ENCODE measurements at regions not wholly inside any gene's neighbourhood (a gene's known extent, or its start where the extent isn't known, plus 50 kb on each side); places are given as distances from the start of the nearest gene placed in this dataset.

DNA sequence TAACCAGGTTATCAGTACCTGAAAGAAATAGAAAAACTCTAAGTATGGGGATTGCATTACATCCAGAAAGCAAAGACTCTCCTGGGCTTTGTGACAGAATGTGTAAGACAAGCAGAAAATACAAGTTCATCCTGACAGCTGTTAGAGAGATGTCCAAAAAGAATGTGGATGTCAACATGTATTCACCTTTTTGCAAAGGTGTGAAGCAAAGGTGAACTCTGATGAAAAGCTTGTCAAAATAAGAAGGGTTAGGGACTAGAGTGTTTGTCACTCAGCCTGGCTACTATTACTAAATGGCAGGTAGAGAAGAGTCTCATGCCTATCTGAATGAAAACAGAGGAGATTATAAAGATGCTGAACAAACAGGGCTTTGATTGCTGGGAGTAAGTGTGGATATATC is 527.6 kb upstream of the CA10 start:
- ChIA-PET POLR2A (no interaction called here), CTCF (no interaction called here)
- Histone ChIP-seq H3K4me1 (ENCODE audit: control insufficient read depth, insufficient read depth, low read length) (no peaks in the 10 kb centered on the region), H3K27ac (ENCODE audit: extremely low read depth, low read depth, low read length) (no peak overlapping the region), H3K9me3 (ENCODE audit: control insufficient read depth, insufficient read depth, low read depth, low read length) (no peaks in the 10 kb centered on the region), H3K4me3 (ENCODE audit: low read depth, low read length) (no peak overlapping the region), H3K36me3 (ENCODE audit: control insufficient read depth in 2 of 2, insufficient read depth in 1 of 2, low read length in 2 of 2) (no peaks in the 10 kb centered on the region)
- TF ChIP-seq ZNF221 (tag by site-specific recombination; IDR thresholded peaks at IDR 0.05; ENCODE audit: borderline replicate concordance) (no peak), ZNF792 (tag by site-specific recombination; IDR thresholded peaks at IDR 0.05) (no peak), ZNF398 (tag by site-specific recombination; IDR thresholded peaks at IDR 0.05) (no peak), GLI4 (tag by site-specific recombination; IDR thresholded peaks at IDR 0.05) (no peak), ZNF837 (tag by site-specific recombination; IDR thresholded peaks at IDR 0.05) (no peak), ZNF501 (tag by site-specific recombination; IDR thresholded peaks at IDR 0.05) (no peak), ZNF311 (tag by site-specific recombination; IDR thresholded peaks at IDR 0.05; ENCODE audit: borderline replicate concordance) (no peak), EGR2 (tag by site-specific recombination; IDR thresholded peaks at IDR 0.05; ENCODE audit: low read depth) (no peak), ZBTB20 (tag by site-specific recombination; IDR thresholded peaks at IDR 0.05) (no peak), ZNF302 (tag by site-specific recombination; IDR thresholded peaks at IDR 0.05; ENCODE audit: low read depth) (no peak)

DNA sequence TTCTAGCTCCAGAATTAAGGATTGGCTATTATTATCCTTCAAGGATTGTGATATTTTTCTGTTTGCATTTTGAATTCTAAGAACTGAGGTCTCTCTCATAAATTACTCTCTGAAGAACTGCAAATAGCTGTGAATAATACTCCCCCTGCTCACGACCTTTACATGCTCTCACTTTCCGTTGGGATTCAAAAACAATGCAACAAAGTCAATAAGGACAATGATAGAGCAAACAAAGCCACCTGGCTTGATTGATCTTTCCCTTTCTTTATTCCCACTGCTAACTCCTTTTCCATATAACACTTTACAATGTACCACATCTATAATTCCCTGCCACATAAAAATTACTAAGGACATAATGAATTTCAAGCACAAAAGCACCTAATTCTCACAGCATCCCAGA is 523.0 kb upstream of the CA10 start:
- POLR2A ChIA-PET, result no interaction called here
- no peaks in the 10 kb centered on the region for H3K9me3 ChIP-seq (ENCODE audit: control insufficient read depth, insufficient read depth, low read depth, low read length)
- TF ChIP-seq PRDM1 (tag by site-specific recombination; IDR thresholded peaks at IDR 0.05), result no peak
- TF ChIP-seq ZNF76 (tag by site-specific recombination; IDR thresholded peaks at IDR 0.05; ENCODE audit: borderline replicate concordance, low read depth), result no peak
- no peak for TF ChIP-seq ZNF561 (tag by site-specific recombination; IDR thresholded peaks at IDR 0.05; ENCODE audit: borderline replicate concordance)
- TF ChIP-seq GFI1B (tag by site-specific recombination; IDR thresholded peaks at IDR 0.05), result no peak
- no peak for TF ChIP-seq ZNF112 (tag by site-specific recombination; IDR thresholded peaks at IDR 0.05)
- TF ChIP-seq, protein P1, sequence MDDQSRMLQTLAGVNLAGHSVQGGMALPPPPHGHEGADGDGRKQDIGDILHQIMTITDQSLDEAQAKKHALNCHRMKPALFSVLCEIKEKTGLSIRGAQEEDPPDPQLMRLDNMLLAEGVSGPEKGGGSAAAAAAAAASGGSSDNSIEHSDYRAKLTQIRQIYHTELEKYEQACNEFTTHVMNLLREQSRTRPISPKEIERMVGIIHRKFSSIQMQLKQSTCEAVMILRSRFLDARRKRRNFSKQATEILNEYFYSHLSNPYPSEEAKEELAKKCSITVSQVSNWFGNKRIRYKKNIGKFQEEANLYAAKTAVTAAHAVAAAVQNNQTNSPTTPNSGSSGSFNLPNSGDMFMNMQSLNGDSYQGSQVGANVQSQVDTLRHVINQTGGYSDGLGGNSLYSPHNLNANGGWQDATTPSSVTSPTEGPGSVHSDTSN (CRISPR knock-in tag; IDR thresholded peaks at IDR 0.05), result no peak
- no peak for TF ChIP-seq SCRT1 (tag by site-specific recombination; IDR thresholded peaks at IDR 0.05; ENCODE audit: borderline replicate concordance)

GRCh38 chr17:52678211-52678610 is 519.7 kb upstream of the CA10 start:
- Histone ChIP-seq H3K36me3 (ENCODE audit: control insufficient read depth in 2 of 2, insufficient read depth in 1 of 2, low read length in 2 of 2) (no peaks in the 10 kb centered on the region), H3K27ac (ENCODE audit: extremely low read depth, low read depth, low read length) (no peak overlapping the region), H3K4me3 (ENCODE audit: low read depth, low read length) (no peak overlapping the region), H3K9me3 (ENCODE audit: control insufficient read depth, insufficient read depth, low read depth, low read length) (no peaks in the 10 kb centered on the region), H3K4me1 (ENCODE audit: control insufficient read depth, insufficient read depth, low read length) (no peaks in the 10 kb centered on the region)
- CTCF ChIA-PET, result no interaction called here
- POLR2A ChIA-PET, result no interaction called here
- TF ChIP-seq ZNF626 (tag by site-specific recombination; IDR thresholded peaks at IDR 0.05) (no peak), GFI1B (tag by site-specific recombination; IDR thresholded peaks at IDR 0.05) (no peak), ZNF791 (tag by site-specific recombination; IDR thresholded peaks at IDR 0.05) (no peak), ZNF398 (tag by site-specific recombination; IDR thresholded peaks at IDR 0.05) (no peak), ZNF621 (tag by site-specific recombination; IDR thresholded peaks at IDR 0.05) (no peak), ZNF785 (tag by site-specific recombination; IDR thresholded peaks at IDR 0.05) (no peak), ZFP37 (tag by site-specific recombination; IDR thresholded peaks at IDR 0.05) (no peak), ZBTB26 (tag by site-specific recombination; optimal IDR thresholded peaks at IDR 0.05) (no peak), ZNF341 (tag by site-specific recombination; IDR thresholded peaks at IDR 0.05; ENCODE audit: low read depth) (no peak), ZNF140 (tag by site-specific recombination; IDR thresholded peaks at IDR 0.05) (no peak)

More for the DNA sequence above, 523.0 kb upstream of the CA10 start:
- CTCF ChIA-PET, result interaction anchor here (1.2 kb wide), 1 partner anchor 12 kb away, joined by 4 read pairs; no protein-coding TSS in a partner anchor
- Histone ChIP-seq H3K4me3 (ENCODE audit: low read depth, low read length) (no peak overlapping the region), H3K4me1 (ENCODE audit: control insufficient read depth, insufficient read depth, low read length) (no peaks in the 10 kb centered on the region), H3K36me3 (ENCODE audit: control insufficient read depth in 2 of 2, insufficient read depth in 1 of 2, low read length in 2 of 2) (no peaks in the 10 kb centered on the region), H3K27ac (ENCODE audit: extremely low read depth, low read depth, low read length) (no peak overlapping the region)
